Aorta (tissue), 5 donors: ENCODE measurements at regions not wholly inside any gene's neighbourhood (a gene's known extent, or its start where the extent isn't known, plus 50 kb on each side); places are given as distances from the start of the nearest gene placed in this dataset.

Source experiments
- ATAC-seq: fragments of 200-7000 bp; cut with Tn5 transposase; one replicate; pipeline ENCODE4 v1.9.1; 2022; ENCODE audit warnings: moderate library complexity; ENCODE audit not compliant: low FRiP score
- DNase-seq, 2 donors: peaks; one replicate each; pipeline ENCODE4 v3.0.0-alpha.2; 2020
- H3K27ac ChIP-seq, 2 donors: one replicate each; pipeline ENCODE4 v1.5.1; 2013; ENCODE audit warnings: low read length in 2 of 2, mild to moderate bottlenecking in 2 of 2, moderate library complexity in 2 of 2, control low read depth in 1 of 2, inconsistent platforms in 1 of 2, low read depth in 1 of 2
- H3K27me3 ChIP-seq, 2 donors: one replicate each; pipeline ENCODE4 v1.6.1; 2013; ENCODE audit warnings: control low read depth in 1 of 2, low read length in 1 of 2, mild to moderate bottlenecking in 1 of 2, moderate library complexity in 1 of 2; ENCODE audit not compliant: insufficient read depth in 2 of 2, control insufficient read depth in 1 of 2
- H3K36me3 ChIP-seq, 2 donors: one replicate each; pipeline ENCODE4 v1.6.1; 2013; ENCODE audit warnings: control low read depth in 1 of 2, low read length in 1 of 2, mild to moderate bottlenecking in 1 of 2; ENCODE audit not compliant: insufficient read depth in 2 of 2, control insufficient read depth in 1 of 2
- H3K4me1 ChIP-seq, 2 donors: one replicate each; pipeline ENCODE4 v1.6.1; 2013; ENCODE audit warnings: low read length in 2 of 2, control low read depth in 1 of 2, mild to moderate bottlenecking in 1 of 2, moderate library complexity in 1 of 2; ENCODE audit not compliant: insufficient read depth in 2 of 2, control insufficient read depth in 1 of 2
- H3K4me3 ChIP-seq, 2 donors: one replicate each; pipeline ENCODE4 v1.5.1; 2013; ENCODE audit warnings: low read length in 2 of 2, control low read depth in 1 of 2, mild to moderate bottlenecking in 1 of 2
- H3K9me3 ChIP-seq: one replicate; pipeline ENCODE4 v1.6.1; 2013; ENCODE audit warnings: mild to moderate bottlenecking, low read length; ENCODE audit not compliant: control insufficient read depth
- WGBS, 2 donors: extraction: QIAGEN DNeasy Blood & Tissue Kit; methylation state at CpG; one replicate each; pipeline ENCODE4 v1.1.7; 2013; 5-methylcytosine and 5-hydroxymethylcytosine counted together
- intact Hi-C, 2 donors: fragments of 100-400 bp; cut with DNase I; formaldehyde crosslinking; loops; one replicate each; pipeline versions ENCODE4 v1.14.2 to v1.15.0; 2022
- donor health status: healthy with polysubstance abuse.
- donor health status: Bipolar disorder and iron deficiency.
- donor health status: DM: no; HTN: no; CAD: no.
- donor health status: DM: no; HTN: no; CAD: no.
- donor health status: DM: yes; HTN: yes; CAD: no.

DNA sequence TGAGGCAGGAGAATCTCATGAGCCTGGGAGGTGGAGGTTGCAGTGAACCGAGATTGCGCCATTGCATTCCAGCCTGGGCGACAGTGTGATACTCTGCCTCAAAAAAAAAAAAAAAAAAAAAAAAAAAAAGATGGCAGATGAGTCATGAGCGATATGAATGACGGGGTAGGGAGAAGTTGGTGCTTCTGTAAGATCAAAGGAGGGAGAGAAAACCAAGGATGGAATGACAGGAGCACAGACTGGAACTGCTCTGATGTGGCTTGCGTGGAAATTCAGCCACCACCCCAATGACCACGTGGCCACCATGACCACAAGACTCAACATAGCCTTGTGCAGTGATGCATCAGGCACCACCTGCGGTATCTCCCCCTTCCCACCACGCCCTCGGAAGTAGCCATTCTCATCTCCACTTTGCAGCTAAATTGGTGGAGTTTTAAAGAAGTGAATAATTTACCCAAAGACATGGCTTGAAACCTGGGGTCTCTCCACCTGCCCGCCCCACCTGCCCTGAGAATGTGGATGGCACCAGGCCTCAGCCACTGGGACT is 96.0 kb downstream of the ACKR3 start:
- WGBS, 2 donors: 91 to 92% methylated on average over 11 of the region's 11 CpGs
- H3K9me3 ChIP-seq: peaks cover 2% of the 10 kb centered on the region

DNA sequence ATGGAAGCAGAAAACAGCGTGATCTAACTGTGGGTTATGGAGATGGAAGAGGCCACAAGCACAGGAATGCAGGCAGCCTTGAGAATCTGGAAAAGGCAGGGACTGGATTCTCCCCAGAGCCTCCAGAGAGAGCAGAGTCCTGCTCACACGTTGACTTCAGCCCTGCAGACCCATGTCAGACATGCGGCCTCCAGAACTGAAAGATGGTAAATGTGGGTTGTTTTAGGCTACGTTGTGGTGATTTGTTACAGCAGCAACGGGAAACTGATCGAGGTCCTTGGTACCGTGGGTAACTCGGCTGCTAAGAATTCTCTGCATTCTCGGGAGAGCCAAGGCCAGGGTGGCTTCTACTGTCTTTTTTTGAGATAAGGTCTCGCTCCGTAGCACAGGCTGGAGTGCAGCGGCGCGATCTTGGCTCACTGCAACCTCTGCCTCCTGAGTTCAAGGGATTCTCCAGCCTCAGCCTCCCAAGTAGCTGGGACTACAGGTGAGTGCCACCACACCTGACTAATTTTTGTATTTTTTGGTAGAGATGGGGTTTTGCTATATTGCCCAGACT is 97.1 kb downstream of the ACKR3 start:
- DNase-seq: no peak
- 93% methylated on average over 14 of the region's 14 CpGs for WGBS, 2 donors
- H3K27ac ChIP-seq: no peak overlapping the region
- H3K36me3 ChIP-seq: no peaks in the 10 kb centered on the region
- ATAC-seq: no peak
- H3K4me1 ChIP-seq: no peaks in the 10 kb centered on the region
- H3K9me3 ChIP-seq: peaks cover 2% of the 10 kb centered on the region
- intact Hi-C loops: no loop called here
- no peaks in the 10 kb centered on the region for H3K27me3 ChIP-seq
- no peak overlapping the region for H3K4me3 ChIP-seq

More for the DNA sequence above, 96.0 kb downstream of the ACKR3 start:
- Histone ChIP-seq H3K27me3 (no peaks in the 10 kb centered on the region), H3K27ac (no peak overlapping the region), H3K4me3 (no peak overlapping the region), H3K36me3 (no peaks in the 10 kb centered on the region), H3K4me1 (peaks cover 0 to 2% of the 10 kb centered on the region in 2 donors)
- ATAC-seq (no peak), DNase-seq (no peak)
- intact Hi-C loops: no loop called here

DNA sequence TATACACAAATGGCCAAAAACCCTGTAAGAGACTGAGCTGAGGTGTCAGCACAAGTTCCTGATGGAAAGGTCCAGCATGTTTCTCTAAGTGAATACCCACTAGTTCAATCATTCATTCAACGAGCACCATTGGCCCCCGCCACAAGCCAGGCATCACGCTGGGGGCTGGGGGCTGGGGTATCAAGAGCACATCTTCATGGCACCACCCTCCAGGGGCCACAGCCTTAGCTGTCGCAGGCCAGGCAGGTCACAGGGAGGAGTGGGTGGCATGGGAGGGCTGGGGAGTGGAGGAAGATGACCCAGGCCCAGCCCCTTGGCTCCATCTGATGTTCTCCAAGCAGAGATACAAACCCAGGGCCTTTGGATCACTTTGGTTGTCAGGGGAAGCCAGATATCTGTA is 97.9 kb downstream of the ACKR3 start:
- ATAC-seq: no peak
- Histone ChIP-seq H3K27ac (no peak overlapping the region), H3K9me3 (peaks cover 2% of the 10 kb centered on the region), H3K27me3 (no peaks in the 10 kb centered on the region), H3K4me1 (no peaks in the 10 kb centered on the region), H3K36me3 (no peaks in the 10 kb centered on the region), H3K4me3 (no peak overlapping the region)
- no peak for DNase-seq
- intact Hi-C loops: no loop called here
- WGBS, 2 donors: 95 to 97% methylated on average over 4 of the region's 4 CpGs

DNA sequence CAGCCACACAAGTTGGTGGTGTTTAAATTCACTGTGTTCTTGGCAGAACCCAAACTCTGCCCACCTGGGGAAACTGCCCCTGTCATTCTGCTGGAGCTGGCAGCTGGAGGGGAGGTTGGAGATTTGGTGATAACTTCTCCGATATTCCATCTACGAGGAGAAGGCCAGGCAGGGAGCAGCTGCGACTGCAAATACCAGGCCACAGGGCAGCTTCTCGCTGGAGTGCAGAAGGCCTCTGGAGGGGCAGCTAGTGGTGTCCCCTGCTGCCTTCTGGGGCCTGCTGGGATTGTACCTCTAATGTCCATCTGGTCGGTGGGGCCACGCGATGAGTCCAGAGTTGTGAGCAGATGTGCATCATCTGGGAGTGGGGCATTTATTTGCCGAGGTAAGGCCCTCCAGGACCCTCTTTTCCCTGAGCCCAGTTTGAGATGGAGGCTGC is 98.9 kb downstream of the ACKR3 start:
- Histone ChIP-seq H3K4me1 (no peaks in the 10 kb centered on the region), H3K27me3 (no peaks in the 10 kb centered on the region), H3K9me3 (peaks cover 2% of the 10 kb centered on the region), H3K36me3 (no peaks in the 10 kb centered on the region), H3K4me3 (no peak overlapping the region), H3K27ac (no peak overlapping the region)
- ATAC-seq: no peak
- DNase-seq: no peak
- WGBS, 2 donors: 94 to 97% methylated on average over 8 of the region's 8 CpGs
- intact Hi-C loops: no loop called here

DNA sequence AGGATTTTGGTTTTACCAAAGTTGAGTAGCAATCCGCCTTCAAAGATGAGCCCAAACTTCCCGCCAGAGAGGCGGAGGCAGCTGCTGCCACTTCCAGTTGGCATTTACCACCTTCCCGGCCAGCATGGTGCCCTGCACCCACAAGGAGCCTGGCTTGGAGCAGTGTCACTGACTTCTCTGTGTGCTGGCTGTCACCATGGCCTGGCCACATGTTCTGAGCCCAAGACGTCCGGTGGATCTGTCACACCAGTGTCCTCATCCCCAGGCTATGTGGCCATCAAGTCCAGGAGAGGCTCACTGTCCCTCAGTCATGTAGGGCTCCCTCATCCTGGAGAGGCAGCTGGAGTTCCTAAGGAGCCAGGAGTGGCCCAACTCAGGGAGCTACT is 100.6 kb downstream of the ACKR3 start:
- no peaks in the 10 kb centered on the region for H3K36me3 ChIP-seq
- H3K9me3 ChIP-seq: peaks cover 2% of the 10 kb centered on the region
- WGBS, 2 donors: 97 to 98% methylated on average over 6 of the region's 6 CpGs
- intact Hi-C loops: loop anchor here in 1 of 2 donors (10.0 kb wide), 1 partner anchor 115 kb away; no protein-coding TSS in a partner anchor
- H3K4me3 ChIP-seq: no peak overlapping the region
- H3K4me1 ChIP-seq: peaks cover 0 to 4% of the 10 kb centered on the region in 2 donors
- DNase-seq (no peak), ATAC-seq (no peak)
- no peak overlapping the region for H3K27ac ChIP-seq
- H3K27me3 ChIP-seq: no peaks in the 10 kb centered on the region

DNA sequence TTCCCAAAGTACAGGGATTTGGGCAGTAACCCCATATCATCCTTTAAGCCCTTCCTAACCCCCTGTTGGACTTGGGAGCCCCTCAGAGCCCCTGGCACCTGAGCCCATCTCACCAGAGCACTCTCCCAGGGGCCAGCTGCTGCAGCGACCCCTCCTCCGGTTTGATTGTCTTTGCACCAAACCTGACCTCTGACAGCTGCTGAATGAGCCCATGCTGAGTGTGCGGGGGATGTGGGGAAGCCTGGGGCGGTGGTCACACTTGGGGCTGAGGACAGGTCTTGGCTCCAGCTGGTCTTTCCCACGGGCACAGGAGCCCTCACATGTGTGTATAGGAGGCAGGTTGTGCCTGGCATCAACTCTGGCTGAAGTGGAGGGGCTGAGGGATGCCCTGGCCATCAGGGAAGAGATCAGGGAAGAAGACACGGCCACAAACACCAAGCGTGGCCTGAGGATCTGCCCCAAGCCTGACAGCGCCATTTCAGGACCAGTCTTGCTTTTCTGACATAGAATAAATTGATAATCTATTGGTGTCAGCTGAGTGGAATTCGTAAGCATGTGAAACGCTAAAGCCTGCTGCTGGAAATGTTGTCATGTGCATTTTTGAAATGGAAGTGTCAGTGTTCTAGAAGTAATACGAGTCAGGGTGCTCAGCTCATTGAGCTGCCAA is 102.4 kb downstream of the ACKR3 start:
- DNase-seq (no peak), ATAC-seq (no peak)
- WGBS, 2 donors: 96% methylated on average over 11 of the region's 11 CpGs
- intact Hi-C loops: loop anchor here in 1 of 2 donors (10.0 kb wide), 1 partner anchor 113 kb away; no protein-coding TSS in a partner anchor
- no peak overlapping the region for H3K4me3 ChIP-seq
- no peak overlapping the region for H3K27ac ChIP-seq
- H3K4me1 ChIP-seq: peaks cover 4 to 8% of the 10 kb centered on the region in 2 donors
- H3K9me3 ChIP-seq: no peaks in the 10 kb centered on the region
- no peaks in the 10 kb centered on the region for H3K27me3 ChIP-seq
- no peaks in the 10 kb centered on the region for H3K36me3 ChIP-seq

DNA sequence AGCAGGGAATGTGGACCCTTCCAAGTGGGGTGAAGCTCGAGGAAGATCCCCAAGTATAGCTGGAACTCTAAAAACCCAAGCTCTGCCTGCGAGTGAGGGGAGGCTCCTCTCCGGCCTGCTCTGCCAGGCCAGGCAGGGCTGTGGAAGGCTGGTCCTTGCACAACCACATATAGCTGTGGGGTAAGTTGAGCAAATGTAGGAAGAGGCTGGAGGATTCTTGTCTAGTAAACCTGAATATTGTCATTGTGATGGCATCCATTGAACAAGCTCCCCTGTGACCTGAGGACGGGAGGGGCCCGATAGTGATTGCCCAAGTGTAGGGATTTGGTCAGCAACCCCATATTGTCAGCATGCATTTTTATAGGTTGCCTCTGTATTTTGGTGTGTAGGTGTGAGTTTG is 103.0 kb downstream of the ACKR3 start:
- no peaks in the 10 kb centered on the region for H3K9me3 ChIP-seq
- no peaks in the 10 kb centered on the region for H3K36me3 ChIP-seq
- H3K27ac ChIP-seq: no peak overlapping the region
- 97% methylated on average over 5 of the region's 5 CpGs for WGBS, 2 donors
- H3K4me3 ChIP-seq: no peak overlapping the region
- ATAC-seq: no peak
- no peaks in the 10 kb centered on the region for H3K27me3 ChIP-seq
- DNase-seq: no peak
- intact Hi-C loops: loop anchor here in 1 of 2 donors (10.0 kb wide), 1 partner anchor 112 kb away; no protein-coding TSS in a partner anchor
- peaks cover 4 to 8% of the 10 kb centered on the region in 2 donors for H3K4me1 ChIP-seq

DNA sequence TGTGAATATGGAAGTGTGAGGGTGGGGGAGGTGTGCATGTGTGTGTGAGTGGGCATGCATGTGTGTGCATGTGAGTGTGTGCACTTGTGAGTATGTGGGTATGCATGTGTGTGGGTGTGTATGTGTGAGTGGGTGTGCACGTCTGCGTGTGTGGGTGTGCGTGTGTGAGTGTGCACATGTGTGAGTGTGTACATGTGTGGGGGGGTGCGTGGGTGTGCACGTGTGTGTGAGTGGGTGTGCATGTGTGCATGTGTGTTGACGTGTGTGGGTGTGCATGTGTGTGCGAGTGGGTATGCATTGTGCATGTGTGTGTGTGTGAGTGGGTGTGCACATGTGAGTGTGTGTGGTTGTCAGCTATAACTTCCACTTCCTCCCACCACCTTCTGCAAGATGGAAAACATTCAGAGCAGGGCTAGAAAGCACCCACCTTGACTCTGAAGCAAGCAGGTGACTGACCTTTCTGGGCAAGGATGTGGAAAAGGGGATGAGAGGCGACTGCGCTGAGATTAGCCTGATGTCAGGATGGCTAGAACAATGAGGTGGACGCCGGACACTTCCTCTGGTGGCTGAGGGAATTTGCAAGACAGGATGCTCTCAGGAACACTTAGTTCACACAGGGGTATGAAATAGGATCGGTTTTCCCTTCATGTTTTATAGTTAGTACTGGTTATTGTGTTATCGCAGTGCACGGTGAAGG is 103.6 kb downstream of the ACKR3 start:
- no peak overlapping the region for H3K4me3 ChIP-seq
- 96% methylated on average over 14 of the region's 14 CpGs for WGBS, 2 donors
- H3K4me1 ChIP-seq: peaks cover 4 to 8% of the 10 kb centered on the region in 2 donors
- intact Hi-C loops: loop anchor here in 1 of 2 donors (10.0 kb wide), 1 partner anchor 112 kb away; no protein-coding TSS in a partner anchor
- no peaks in the 10 kb centered on the region for H3K36me3 ChIP-seq
- DNase-seq: no peak
- no peaks in the 10 kb centered on the region for H3K9me3 ChIP-seq
- no peak for ATAC-seq
- H3K27ac ChIP-seq: no peak overlapping the region
- no peaks in the 10 kb centered on the region for H3K27me3 ChIP-seq
